Neural cell (in vitro differentiated cells): ENCODE measurements at regions not wholly inside any gene's neighbourhood (a gene's known extent, or its start where the extent isn't known, plus 50 kb on each side); places are given as distances from the start of the nearest gene placed in this dataset.

Experiments used
- H2AFZ ChIP-seq: fragments of 200-600, 300-800 bp; sonication (generic), shearing (Covaris generic); 2 replicates; pipeline ENCODE4 v1.6.0; 2014; ENCODE audit warnings: low read depth, mild to moderate bottlenecking, antibody characterized with exemption, low read length, moderate library complexity
- H3F3A ChIP-seq: fragments of 200-600 bp; shearing (Covaris generic); 2 replicates; pipeline ENCODE4 v1.6.1; 2016; ENCODE audit warnings: mild to moderate bottlenecking, moderate library complexity, mixed read lengths, antibody characterized with exemption, low read length; ENCODE audit not compliant: insufficient read depth, poor library complexity, severe bottlenecking
- H3K27ac ChIP-seq: fragments of 200-600, 300-800 bp; sonication (generic), shearing (Covaris generic); 2 replicates; pipeline ENCODE4 v1.5.1; 2014; ENCODE audit warnings: mild to moderate bottlenecking, low read length, moderate library complexity
- H3K27me3 ChIP-seq: fragments of 300-800, 200-600 bp; sonication (generic), shearing (Covaris generic); 2 replicates; pipeline ENCODE4 v1.6.0; 2014; ENCODE audit warnings: mild to moderate bottlenecking, low read depth, low read length, moderate library complexity; ENCODE audit not compliant: insufficient read depth
- H3K36me3 ChIP-seq: fragments of 300-800, 200-600 bp; sonication (generic), shearing (Covaris generic); 2 replicates; pipeline ENCODE4 v1.5.1; 2014; ENCODE audit warnings: mild to moderate bottlenecking, antibody characterized with exemption, low read length, moderate library complexity; ENCODE audit not compliant: insufficient read depth
- H3K4me2 ChIP-seq: fragments of 300-800, 200-600 bp; sonication (generic), shearing (Covaris generic); 2 replicates; pipeline ENCODE4 v1.6.0; 2014; ENCODE audit warnings: mild to moderate bottlenecking, low read length
- H3K4me3 ChIP-seq: fragments of 300-800, 200-600 bp; sonication (generic), shearing (Covaris generic); 2 replicates; pipeline ENCODE4 v1.5.1; 2014; ENCODE audit warnings: mild to moderate bottlenecking, low read length, moderate library complexity
- H3K79me2 ChIP-seq: fragments of 200-600 bp; shearing (Covaris generic); replicated peaks from 2 replicates; pipeline ENCODE4 v1.6.0; 2014; ENCODE audit warnings: mild to moderate bottlenecking, low read length, moderate library complexity; ENCODE audit not compliant: insufficient read depth
- H3K9ac ChIP-seq: fragments of 300-800, 200-600 bp; sonication (generic), shearing (Covaris generic); 2 replicates; pipeline ENCODE4 v1.6.1; 2016; ENCODE audit warnings: mild to moderate bottlenecking, low read length, mixed read lengths
- H3K9me2 ChIP-seq: fragments of 200-600 bp; shearing (Covaris generic); 2 replicates; pipeline ENCODE4 v1.6.1; 2016; ENCODE audit warnings: mild to moderate bottlenecking, low read length, mixed read lengths; ENCODE audit not compliant: insufficient read depth
- H3K9me3 ChIP-seq: fragments of 200-600, 300-800 bp; sonication (generic), shearing (Covaris generic); 2 replicates; pipeline ENCODE4 v1.6.1; 2016; ENCODE audit warnings: mild to moderate bottlenecking, mixed run types, low read length, moderate library complexity, mixed read lengths
- H4K20me1 ChIP-seq: fragments of 200-600 bp; shearing (Covaris generic); 2 replicates; pipeline ENCODE4 v1.6.1; 2016; ENCODE audit warnings: mild to moderate bottlenecking, mixed run types; ENCODE audit not compliant: insufficient read depth
- EP300 ChIP-seq: fragments of 450-650 bp; conservative IDR thresholded peaks from 2 replicates; pipeline ENCODE4 v1.6.1; 2014; ENCODE audit warnings: antibody characterized with exemption, mild to moderate bottlenecking, moderate library complexity; ENCODE audit not compliant: poor library complexity, severe bottlenecking
- EZH2 ChIP-seq: fragments of 200-600, 300-800 bp; shearing (Covaris generic), sonication (generic); IDR thresholded peaks from 2 replicates; pipeline ENCODE4 v1.6.1; 2014; ENCODE audit warnings: antibody characterized with exemption, low read length, borderline replicate concordance, mild to moderate bottlenecking; ENCODE audit not compliant: insufficient read depth, poor library complexity, severe bottlenecking
- MXI1 ChIP-seq: fragments of 450-650 bp; conservative IDR thresholded peaks from 2 replicates; pipeline ENCODE4 v1.6.1; 2014; ENCODE audit warnings: antibody characterized with exemption, mild to moderate bottlenecking; ENCODE audit not compliant: poor library complexity, severe bottlenecking
- POLR2AphosphoS5 ChIP-seq: IDR thresholded peaks from 2 replicates; pipeline ENCODE4 v1.6.1; 2012
- RAD21 ChIP-seq: fragments of 450-650 bp; conservative IDR thresholded peaks from 2 replicates; pipeline ENCODE4 v1.6.1; 2014; ENCODE audit warnings: antibody characterized with exemption, mild to moderate bottlenecking, moderate library complexity
- SMC3 ChIP-seq: fragments of 450-650 bp; conservative IDR thresholded peaks from 2 replicates; pipeline ENCODE4 v1.6.1; 2014; ENCODE audit warnings: antibody characterized with exemption, mild to moderate bottlenecking, moderate library complexity; ENCODE audit not compliant: poor library complexity
- TAF1 ChIP-seq: IDR thresholded peaks from 2 replicates; pipeline ENCODE4 v1.6.1; 2012; ENCODE audit warnings: low read depth
- TF ChIP-seq, protein P1 (sequence below): fragments of 450-650 bp; IDR thresholded peaks from 2 replicates; pipeline ENCODE4 v1.5.1; 2014; ENCODE audit warnings: antibody characterized with exemption, mild to moderate bottlenecking, moderate library complexity; ENCODE audit not compliant: poor library complexity, severe bottlenecking
- TF ChIP-seq, protein P2 (sequence below): IDR thresholded peaks from 2 replicates; pipeline ENCODE4 v1.6.1; 2012; ENCODE audit warnings: borderline replicate concordance

DNA sequence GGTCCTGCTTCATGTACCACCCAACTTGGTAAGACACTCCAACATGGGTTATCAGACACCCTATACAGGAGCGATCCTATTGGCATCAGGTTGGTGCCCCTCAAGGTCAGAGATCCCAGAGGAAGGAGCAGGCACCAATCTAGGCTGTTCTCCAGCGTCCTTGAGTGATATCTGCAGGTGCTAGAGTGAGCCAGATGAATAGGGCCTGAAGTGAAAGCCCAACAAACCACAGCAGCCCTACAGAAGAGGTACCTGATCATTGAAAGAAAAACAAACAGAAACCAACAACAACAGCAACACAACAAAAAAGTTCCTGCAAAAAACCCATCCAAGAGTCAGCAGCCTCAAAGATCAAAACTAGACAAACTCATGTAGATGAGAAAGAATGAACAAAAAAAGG lies 584.8 kb downstream of the HINT1 start:
- no peak overlapping the region for H3K4me3 ChIP-seq
- H3K9me2 ChIP-seq = no peaks in the 10 kb centered on the region
- TF ChIP-seq POLR2AphosphoS5 (no peak), TAF1 (no peak), EZH2 (no peak), EP300 (no peak), SMC3 (no peak), MXI1 (no peak), RAD21 (no peak)
- TF ChIP-seq, protein P1, sequence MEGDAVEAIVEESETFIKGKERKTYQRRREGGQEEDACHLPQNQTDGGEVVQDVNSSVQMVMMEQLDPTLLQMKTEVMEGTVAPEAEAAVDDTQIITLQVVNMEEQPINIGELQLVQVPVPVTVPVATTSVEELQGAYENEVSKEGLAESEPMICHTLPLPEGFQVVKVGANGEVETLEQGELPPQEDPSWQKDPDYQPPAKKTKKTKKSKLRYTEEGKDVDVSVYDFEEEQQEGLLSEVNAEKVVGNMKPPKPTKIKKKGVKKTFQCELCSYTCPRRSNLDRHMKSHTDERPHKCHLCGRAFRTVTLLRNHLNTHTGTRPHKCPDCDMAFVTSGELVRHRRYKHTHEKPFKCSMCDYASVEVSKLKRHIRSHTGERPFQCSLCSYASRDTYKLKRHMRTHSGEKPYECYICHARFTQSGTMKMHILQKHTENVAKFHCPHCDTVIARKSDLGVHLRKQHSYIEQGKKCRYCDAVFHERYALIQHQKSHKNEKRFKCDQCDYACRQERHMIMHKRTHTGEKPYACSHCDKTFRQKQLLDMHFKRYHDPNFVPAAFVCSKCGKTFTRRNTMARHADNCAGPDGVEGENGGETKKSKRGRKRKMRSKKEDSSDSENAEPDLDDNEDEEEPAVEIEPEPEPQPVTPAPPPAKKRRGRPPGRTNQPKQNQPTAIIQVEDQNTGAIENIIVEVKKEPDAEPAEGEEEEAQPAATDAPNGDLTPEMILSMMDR = no peak
- TF ChIP-seq, protein P2, sequence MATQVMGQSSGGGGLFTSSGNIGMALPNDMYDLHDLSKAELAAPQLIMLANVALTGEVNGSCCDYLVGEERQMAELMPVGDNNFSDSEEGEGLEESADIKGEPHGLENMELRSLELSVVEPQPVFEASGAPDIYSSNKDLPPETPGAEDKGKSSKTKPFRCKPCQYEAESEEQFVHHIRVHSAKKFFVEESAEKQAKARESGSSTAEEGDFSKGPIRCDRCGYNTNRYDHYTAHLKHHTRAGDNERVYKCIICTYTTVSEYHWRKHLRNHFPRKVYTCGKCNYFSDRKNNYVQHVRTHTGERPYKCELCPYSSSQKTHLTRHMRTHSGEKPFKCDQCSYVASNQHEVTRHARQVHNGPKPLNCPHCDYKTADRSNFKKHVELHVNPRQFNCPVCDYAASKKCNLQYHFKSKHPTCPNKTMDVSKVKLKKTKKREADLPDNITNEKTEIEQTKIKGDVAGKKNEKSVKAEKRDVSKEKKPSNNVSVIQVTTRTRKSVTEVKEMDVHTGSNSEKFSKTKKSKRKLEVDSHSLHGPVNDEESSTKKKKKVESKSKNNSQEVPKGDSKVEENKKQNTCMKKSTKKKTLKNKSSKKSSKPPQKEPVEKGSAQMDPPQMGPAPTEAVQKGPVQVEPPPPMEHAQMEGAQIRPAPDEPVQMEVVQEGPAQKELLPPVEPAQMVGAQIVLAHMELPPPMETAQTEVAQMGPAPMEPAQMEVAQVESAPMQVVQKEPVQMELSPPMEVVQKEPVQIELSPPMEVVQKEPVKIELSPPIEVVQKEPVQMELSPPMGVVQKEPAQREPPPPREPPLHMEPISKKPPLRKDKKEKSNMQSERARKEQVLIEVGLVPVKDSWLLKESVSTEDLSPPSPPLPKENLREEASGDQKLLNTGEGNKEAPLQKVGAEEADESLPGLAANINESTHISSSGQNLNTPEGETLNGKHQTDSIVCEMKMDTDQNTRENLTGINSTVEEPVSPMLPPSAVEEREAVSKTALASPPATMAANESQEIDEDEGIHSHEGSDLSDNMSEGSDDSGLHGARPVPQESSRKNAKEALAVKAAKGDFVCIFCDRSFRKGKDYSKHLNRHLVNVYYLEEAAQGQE = no peak
- no peak overlapping the region for H3K4me2 ChIP-seq
- no peaks in the 10 kb centered on the region for H3K36me3 ChIP-seq
- H3F3A ChIP-seq = no peaks in the 10 kb centered on the region
- no peak overlapping the region for H2AFZ ChIP-seq
- no peaks in the 10 kb centered on the region for H3K79me2 ChIP-seq
- H3K9me3 ChIP-seq = no peaks in the 10 kb centered on the region
- H3K9ac ChIP-seq = no peak overlapping the region
- H3K27ac ChIP-seq = no peak overlapping the region
- H4K20me1 ChIP-seq = no peaks in the 10 kb centered on the region
- no peaks in the 10 kb centered on the region for H3K27me3 ChIP-seq

DNA sequence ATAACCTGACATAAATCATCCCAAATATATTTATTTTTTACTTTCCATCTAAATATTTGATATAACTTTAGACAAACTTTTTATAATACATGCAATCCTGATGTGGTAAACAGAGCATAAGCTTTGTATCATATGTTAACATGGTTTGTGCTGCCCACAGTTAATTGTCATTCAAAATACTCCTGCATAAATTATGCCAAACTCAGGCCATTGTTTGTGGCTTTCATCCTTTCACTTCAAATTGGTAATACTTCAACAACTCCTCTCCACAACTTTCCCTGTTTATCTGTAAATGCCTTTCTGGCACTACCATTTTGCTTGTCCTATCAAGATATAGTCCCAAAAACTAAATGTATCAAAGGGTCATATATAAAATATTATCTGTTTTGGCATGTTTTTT lies 586.7 kb downstream of the HINT1 start:
- Histone ChIP-seq H3F3A (no peaks in the 10 kb centered on the region), H3K9me3 (no peaks in the 10 kb centered on the region), H3K27me3 (no peaks in the 10 kb centered on the region), H2AFZ (no peak overlapping the region), H3K9ac (no peak overlapping the region), H3K27ac (no peak overlapping the region), H4K20me1 (no peaks in the 10 kb centered on the region), H3K4me3 (no peak overlapping the region), H3K79me2 (no peaks in the 10 kb centered on the region), H3K9me2 (no peaks in the 10 kb centered on the region), H3K4me2 (no peak overlapping the region), H3K36me3 (no peaks in the 10 kb centered on the region)
- no peak for TF ChIP-seq RAD21
- no peak for TF ChIP-seq POLR2AphosphoS5
- TF ChIP-seq TAF1 = no peak
- TF ChIP-seq, protein P2 = no peak
- TF ChIP-seq EP300 = no peak
- no peak for TF ChIP-seq SMC3
- TF ChIP-seq EZH2 = no peak
- no peak for TF ChIP-seq MXI1
- TF ChIP-seq, protein P1 = no peak
